ENCODE measurements at regions not wholly inside any gene's neighbourhood (a gene's known extent, or its start where the extent isn't known, plus 50 kb on each side); places are given as distances from the start of the nearest gene placed in this dataset.

GRCh38 chr6:104653781-104654180 lies 205.9 kb downstream of the HACE1 start:
- H3K27ac ChIP-seq (ENCODE audit: low read length): no peak overlapping the region
- no peaks in the 10 kb centered on the region for H3K27me3 ChIP-seq (ENCODE audit: control insufficient read depth, insufficient read depth, low read length)
- in situ Hi-C loops (cut with HindIII; ENCODE audit: low pct_unique_long_range_greater_than_20kb, low sequenced_read_pairs) (no loop called here), intact Hi-C loops (cut with micrococcal nuclease; ENCODE audit: unreplicated experiment) (no loop called here)
- TF ChIP-seq CTCF (IDR thresholded peaks at IDR 0.05) (no peak), SIN3A (IDR thresholded peaks at IDR 0.05; ENCODE audit: borderline replicate concordance, insufficient read depth, low read depth, low read length) (no peak), TCF7L2 (IDR thresholded peaks at IDR 0.05; ENCODE audit: low read depth, low read length) (no peak)
- CTCF ChIA-PET: no interaction called here
- no peaks in the 10 kb centered on the region for H3K4me1 ChIP-seq (ENCODE audit: control insufficient read depth, insufficient read depth, low read length)
- POLR2A ChIA-PET: no interaction called here
- no peak for DNase-seq (ENCODE audit: low read depth, low spot score)
- no peaks in the 10 kb centered on the region for H3K9me3 ChIP-seq (ENCODE audit: control insufficient read depth, insufficient read depth, low read depth, low read length)
- H3K4me3 ChIP-seq (ENCODE audit: low read depth in 2 of 2, low read length in 2 of 2): no peak overlapping the region
- no TSS peak for BruUV-seq (replicated peaks)
- no peaks in the 10 kb centered on the region for H3K36me3 ChIP-seq (ENCODE audit: control insufficient read depth, insufficient read depth, low read length)
- no peak for ATAC-seq

- no TSS peak for BruUV-seq (replicated peaks)
- Histone ChIP-seq H3K4me3 (ENCODE audit: low read depth in 2 of 2, low read length in 2 of 2) (no peak overlapping the region), H3K27me3 (ENCODE audit: control insufficient read depth, insufficient read depth, low read length) (no peaks in the 10 kb centered on the region), H3K36me3 (ENCODE audit: control insufficient read depth, insufficient read depth, low read length) (no peaks in the 10 kb centered on the region), H3K4me1 (ENCODE audit: control insufficient read depth, insufficient read depth, low read length) (no peaks in the 10 kb centered on the region), H3K9me3 (ENCODE audit: control insufficient read depth, insufficient read depth, low read depth, low read length) (no peaks in the 10 kb centered on the region), H3K27ac (ENCODE audit: low read length) (no peak overlapping the region)
- intact Hi-C loops (cut with micrococcal nuclease; ENCODE audit: unreplicated experiment) (no loop called here), in situ Hi-C loops (cut with HindIII; ENCODE audit: low pct_unique_long_range_greater_than_20kb, low sequenced_read_pairs) (no loop called here)
- TF ChIP-seq POLR2AphosphoS5 (IDR thresholded peaks at IDR 0.05; ENCODE audit: low read depth, low read length) (no peak), SIN3A (IDR thresholded peaks at IDR 0.05; ENCODE audit: borderline replicate concordance, insufficient read depth, low read depth, low read length) (no peak), TCF7L2 (IDR thresholded peaks at IDR 0.05; ENCODE audit: low read depth, low read length) (no peak), CTCF (IDR thresholded peaks at IDR 0.05) (no peak), REST (IDR thresholded peaks at IDR 0.05; ENCODE audit: insufficient read depth in 1 of 2, low read depth in 2 of 2, low read length in 1 of 2) (no peak)
- DNase-seq (ENCODE audit: low read depth, low spot score): no peak
- CTCF ChIA-PET: no interaction called here
- no peak for ATAC-seq
- POLR2A ChIA-PET: no interaction called here
Measured at GRCh38 chr6:104648347-104648746, 211.4 kb downstream of the HACE1 start.

GRCh38 chr6:104644848-104645247 lies 214.9 kb downstream of the HACE1 start:
- DNase-seq (ENCODE audit: low read depth, low spot score): no peak
- no peak for ATAC-seq

More at GRCh38 chr6:104644848-104645247, 214.9 kb downstream of the HACE1 start:
- Histone ChIP-seq H3K27me3 (ENCODE audit: control insufficient read depth, insufficient read depth, low read length) (no peaks in the 10 kb centered on the region), H3K9me3 (ENCODE audit: control insufficient read depth, insufficient read depth, low read depth, low read length) (no peaks in the 10 kb centered on the region), H3K27ac (ENCODE audit: low read length) (no peak overlapping the region), H3K4me3 (ENCODE audit: low read depth in 2 of 2, low read length in 2 of 2) (no peak overlapping the region), H3K36me3 (ENCODE audit: control insufficient read depth, insufficient read depth, low read length) (no peaks in the 10 kb centered on the region), H3K4me1 (ENCODE audit: control insufficient read depth, insufficient read depth, low read length) (no peaks in the 10 kb centered on the region)
- no TSS peak for BruUV-seq (replicated peaks)
- ChIA-PET CTCF (no interaction called here), POLR2A (no interaction called here)
- in situ Hi-C loops (cut with HindIII; ENCODE audit: low pct_unique_long_range_greater_than_20kb, low sequenced_read_pairs) (no loop called here), intact Hi-C loops (cut with micrococcal nuclease; ENCODE audit: unreplicated experiment) (no loop called here)
- TF ChIP-seq TCF7L2 (IDR thresholded peaks at IDR 0.05; ENCODE audit: low read depth, low read length) (no peak), SIN3A (IDR thresholded peaks at IDR 0.05; ENCODE audit: borderline replicate concordance, insufficient read depth, low read depth, low read length) (no peak), REST (IDR thresholded peaks at IDR 0.05; ENCODE audit: insufficient read depth in 1 of 2, low read depth in 2 of 2, low read length in 1 of 2) (no peak)

All from Panc1 (cell line).